HG03354 (cell line): ENCODE measurements at regions not wholly inside any gene's neighbourhood (a gene's known extent, or its start where the extent isn't known, plus 50 kb on each side); places are given as distances from the start of the nearest gene placed in this dataset.

ENCODE experiments used
- ATAC-seq: cut with Tn5 transposase; IDR thresholded peaks from one replicate; pipeline ENCODE4 v1.9.1; 2021; ENCODE audit warnings: mild to moderate bottlenecking; ENCODE audit not compliant: unreplicated experiment, poor library complexity, severe bottlenecking

DNA sequence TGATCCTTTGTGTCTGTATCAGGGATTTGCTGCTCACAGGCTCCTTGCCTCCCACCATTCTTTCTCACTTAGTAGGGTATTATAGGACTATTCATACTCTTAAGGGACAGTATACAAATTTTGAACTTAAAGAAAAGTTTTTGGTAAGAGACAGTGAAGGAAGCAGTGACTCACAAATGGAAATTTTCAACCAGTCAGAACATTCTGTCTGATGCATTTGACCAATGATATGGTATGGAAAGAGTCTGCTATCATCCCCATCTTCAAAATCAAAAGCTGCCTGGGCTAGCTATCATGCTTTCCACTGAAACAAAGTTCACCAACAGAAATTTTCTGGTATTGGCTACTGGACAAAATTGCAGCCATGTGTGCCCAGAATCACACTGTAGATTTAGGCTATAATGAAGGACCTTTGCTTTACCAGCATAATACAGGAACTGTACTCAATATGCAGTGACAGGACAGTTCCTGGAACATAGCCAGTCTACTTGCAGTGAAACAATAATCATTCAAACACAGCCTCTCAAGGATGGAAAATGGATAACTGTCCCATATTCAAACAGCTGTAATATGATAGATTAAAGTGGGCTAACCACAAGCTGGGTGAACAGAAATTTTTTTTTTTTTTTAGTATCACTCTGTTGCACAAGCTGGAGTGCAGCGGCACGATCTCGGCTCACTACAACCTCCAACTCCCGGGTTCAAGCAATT is 109.0 kb upstream of the ACSL4 start:
- no peak for ATAC-seq

DNA sequence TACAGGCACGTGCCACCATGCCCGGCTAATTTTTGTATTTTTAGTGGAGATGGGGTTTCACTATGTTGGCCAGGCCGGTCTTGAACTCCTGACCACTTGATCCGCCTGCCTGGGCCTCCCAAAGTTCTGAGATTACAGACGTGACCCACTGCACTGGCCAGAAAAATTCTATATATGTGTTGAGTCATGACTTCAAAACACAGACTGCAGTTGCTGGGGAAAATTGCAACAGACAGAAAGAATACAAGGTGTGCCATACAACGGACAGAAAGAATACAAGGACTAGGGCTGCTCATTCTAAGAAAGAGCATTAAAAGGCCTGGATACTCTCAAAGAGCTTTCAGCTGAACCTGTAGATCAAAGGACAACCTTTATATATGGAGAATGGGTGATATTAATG is 109.6 kb upstream of the ACSL4 start:
- no peak for ATAC-seq

DNA sequence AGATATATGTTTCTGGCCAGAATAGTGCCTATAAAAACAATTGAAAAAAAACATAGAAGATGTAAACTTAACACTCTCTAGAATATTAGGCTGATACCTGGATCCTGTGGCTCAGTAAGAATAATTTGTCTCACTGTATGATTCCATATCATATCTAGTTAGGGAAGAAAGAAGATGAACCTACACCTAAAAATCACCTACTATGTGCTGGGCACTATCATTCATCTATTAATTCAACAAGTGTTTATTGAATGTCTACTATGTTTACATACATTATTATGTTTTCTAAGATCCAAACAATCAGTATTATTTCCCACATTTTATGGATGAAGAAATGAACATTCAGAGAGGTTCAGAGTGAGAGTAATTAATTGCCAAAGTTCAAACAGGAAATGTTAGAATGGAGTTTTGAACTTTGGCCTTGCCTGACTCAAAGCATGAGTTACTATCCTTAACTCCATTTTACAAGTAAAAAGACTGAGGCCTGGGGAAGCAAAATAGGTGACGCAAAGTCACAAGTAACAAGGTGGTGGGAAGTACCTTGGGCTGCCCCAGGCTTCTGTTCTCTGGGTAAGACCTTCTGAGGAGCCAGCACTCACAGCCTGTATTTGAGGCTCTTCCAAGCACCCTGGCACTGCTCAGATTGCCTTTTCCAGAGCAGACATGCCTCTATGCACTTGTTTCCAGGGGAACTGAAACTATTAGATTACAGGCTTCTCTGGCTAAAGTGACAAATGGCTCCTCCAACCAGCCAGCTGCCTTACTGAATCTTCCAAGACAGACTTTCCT is 111.1 kb upstream of the ACSL4 start:
- peak; percentile 45 for ATAC-seq

DNA sequence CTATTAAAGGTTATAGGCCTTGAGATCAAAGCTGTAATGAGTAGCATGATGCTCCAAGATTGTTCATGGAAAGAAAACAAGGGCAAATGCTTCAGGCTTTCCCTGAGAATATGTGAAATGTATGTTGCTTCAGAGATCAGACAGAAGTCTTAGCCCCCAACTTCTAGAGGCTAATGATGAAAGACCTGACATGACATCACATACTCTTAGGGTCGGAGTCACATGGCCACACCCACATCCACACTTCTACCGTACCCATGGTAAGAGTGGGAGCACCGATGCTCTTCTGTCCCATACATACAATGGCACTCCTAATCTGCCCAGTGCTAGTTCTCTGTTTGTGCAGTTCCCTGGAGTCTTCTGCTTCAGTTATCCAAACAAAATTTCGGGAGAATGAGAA is 111.9 kb upstream of the ACSL4 start:
- ATAC-seq, result no peak

DNA sequence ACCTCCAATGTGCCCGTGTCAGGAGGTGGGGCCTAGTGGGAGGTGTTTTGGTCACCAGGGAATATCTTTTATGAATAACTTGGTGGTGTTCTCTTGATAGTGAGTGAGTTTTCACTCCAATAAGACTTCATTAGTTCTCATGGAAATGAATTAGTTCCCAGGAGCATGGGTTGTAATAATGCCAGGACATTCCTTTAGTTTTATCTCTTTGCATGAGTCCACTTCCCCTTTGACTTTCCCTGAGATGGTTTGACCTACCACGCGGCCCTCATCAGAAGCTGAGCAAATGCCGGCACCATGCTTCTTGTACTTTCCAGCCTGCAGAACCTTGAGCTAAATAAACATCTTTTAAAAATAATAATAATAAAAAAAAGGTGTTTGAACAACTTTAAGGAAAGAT is 112.9 kb upstream of the ACSL4 start:
- no peak for ATAC-seq

DNA sequence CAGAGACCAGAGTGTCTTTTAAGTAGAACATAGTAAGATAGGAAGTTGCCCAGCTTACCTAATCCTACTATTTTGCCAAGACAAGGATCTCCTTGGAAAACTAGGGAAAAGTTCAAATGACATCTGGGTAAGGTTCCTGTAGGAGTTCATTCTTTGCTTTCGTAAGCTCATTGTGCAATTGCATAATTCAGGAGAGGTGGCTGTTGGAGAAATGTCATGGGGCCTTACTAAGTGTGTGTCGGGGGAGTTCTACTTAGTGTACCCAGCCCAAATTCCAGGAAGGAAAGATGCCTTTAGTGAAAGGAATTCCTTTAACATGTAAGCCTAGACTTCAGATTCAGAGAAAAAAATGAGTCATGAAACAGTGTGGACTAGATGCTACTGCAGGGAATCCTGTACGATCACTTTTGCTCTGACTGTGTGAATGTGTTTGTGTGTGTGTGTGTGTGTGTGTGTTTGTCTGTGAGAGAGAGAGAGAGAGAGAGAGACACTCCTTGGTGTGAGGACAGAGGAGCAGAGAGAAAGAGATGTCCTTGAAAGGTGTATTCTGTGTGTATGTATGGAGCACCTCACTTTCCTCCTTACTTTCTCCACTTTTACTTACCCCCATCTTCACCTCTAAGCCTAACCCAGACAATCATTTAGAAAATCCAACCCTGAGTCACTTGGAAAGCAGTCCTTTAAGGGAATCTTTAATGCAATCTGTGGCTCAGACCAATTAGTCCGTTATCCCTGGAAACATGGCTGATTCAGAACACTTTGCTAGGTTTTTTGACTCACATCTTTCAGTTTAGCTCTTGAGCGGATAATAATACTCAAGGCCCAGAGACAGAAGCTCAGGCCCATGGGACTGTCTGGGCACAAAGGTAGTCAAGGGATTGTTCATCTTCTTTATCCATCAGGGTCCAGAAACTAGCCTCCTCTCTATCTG is 114.5 kb upstream of the ACSL4 start:
- no peak for ATAC-seq

DNA sequence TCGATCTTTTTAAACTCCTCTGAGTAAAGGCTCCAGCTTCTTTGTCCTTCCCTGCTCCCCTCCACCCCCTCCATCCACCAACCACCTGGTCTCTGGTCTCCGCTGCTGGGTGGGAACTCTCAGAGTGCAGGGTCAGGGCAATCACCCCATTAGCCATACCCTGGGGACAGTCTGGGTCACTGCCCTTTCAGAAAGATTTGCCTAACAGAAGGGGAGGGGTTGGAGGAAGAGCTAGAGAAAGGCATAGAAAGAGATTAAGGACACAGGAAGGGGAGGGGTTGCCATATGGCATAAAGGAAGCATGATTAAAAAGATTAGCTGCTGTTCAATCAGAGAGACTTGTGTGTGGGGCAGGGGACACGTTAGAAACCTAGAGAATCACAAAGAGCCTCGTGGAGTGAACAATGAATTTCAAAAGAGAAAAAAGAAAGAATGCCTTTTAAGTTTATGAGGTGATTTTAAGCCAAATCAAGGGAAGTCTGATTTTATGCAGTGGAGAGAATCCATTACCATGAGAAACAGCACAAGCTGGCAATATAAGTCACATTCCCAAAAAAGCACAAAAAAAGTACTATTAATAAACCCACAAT is 115.5 kb upstream of the ACSL4 start:
- peak; percentile 95 for ATAC-seq

DNA sequence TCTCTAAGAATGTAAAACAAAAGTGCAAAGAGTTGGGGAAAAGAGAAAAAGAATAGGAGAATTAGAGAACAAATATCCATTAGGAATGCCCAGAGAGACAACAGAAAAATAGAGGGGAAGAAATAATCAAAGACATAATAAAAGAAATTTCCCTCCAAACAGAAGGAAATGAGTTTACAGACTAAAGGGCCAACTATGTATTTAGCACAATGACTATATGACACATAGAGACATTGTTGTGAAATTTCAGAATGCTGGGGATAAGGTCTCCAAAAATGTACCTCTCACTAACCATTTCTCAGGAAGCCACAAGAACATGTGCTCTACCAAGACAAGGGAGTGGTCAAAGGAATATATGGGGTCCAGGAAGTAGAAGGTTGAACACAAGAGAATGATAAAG is 121.0 kb upstream of the ACSL4 start:
- ATAC-seq, result no peak

DNA sequence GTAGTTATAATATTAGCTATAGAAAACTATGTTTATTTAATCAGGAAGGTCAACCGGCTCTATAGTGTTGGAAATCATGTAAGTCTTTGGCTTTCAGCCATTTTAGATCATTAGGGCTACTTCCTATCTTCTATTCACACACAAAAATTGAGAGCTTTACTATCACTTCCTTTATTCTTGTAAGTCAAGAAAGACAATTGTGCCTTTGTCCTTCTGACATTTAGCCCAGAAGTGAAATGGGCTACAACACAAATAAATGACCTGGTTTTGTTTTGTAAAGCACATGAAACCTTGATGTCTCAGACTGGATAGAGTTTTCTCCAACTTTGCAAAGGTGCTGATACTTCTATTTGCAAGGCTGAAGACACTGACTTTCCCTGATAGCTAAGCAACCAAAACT is 122.4 kb upstream of the ACSL4 start:
- peak; percentile 63 for ATAC-seq

DNA sequence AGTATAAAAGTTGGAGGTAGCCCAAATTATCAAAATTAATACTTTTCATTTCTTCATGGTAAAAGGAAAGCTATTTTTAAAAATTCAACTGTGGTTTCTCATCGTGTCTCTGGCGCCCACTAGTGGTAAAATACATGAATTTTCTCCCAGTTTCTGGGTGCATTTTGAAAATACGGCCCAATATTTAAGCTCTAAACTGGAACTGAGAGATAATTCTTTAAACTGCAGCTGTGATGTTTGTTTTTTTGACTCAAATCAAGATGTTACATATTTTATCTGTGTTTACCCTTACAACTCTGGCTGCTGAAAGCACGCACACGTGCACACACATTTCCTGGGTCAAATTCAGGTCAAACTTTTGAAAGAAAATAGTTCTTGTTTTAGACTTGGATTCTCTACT is 123.9 kb upstream of the ACSL4 start:
- peak; percentile 56 for ATAC-seq

DNA sequence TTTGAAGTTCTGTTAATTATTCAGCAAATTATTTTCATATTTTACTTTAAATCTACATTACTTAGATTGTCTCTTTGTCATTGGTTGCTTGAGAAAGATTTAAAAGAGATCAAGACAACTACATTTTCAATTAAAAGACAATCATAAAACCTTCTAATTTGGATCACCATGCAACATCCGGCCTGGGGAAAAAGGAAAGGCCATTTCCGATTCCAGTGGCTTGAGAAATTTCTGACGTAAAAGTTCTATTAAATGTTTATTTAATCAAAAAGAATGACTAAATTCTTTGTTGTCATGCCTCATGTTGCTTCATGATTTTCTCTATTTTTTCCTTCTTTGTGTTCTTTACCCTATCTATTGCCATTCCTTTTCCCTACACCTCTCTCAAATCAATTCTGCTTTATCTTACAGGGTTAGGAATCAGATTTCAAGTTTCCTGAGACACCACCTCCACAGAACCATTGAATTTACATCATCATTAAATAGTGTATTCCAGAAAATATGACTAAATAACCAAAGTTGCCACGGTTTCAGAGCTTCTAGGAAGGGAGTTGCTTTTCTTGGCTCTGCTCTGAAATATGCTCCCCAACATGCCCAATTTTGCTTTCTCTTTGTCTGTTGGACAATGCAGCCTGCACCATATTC is 124.6 kb upstream of the ACSL4 start:
- no peak for ATAC-seq

DNA sequence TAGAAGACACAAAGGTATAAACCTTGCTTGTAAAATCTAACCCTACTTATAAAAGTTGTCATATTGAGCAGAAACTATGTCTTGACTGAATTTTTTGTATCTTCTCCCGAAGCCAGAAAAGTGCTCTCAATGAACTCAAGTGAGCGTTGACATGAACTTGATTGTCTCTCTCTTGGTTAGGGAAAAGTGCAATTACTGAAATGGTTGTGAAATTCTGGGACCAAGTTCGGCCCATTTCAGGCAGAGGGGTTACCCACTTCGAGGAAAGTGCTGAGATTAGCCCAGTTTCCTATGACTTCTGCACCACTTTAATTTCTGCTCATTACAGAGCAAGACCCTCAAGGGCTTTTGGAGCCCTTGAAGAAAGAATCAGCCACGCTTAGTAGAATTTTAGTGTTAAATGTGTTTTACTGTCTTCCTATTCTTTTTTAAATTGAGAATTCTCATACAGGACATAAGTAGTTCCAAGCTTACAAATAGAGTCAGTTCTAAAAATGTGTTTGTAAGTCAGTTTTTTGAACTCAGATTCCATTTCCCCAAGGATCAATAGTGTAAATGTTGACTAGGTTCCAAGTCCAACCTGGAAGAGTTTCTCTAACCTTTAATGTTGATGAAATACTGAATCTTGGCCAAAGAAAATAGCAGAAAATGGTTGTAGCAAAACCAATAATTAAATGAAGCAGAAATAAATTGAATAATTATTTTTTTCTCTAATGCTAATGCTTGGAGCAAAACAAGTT is 125.7 kb upstream of the ACSL4 start:
- ATAC-seq, result no peak

DNA sequence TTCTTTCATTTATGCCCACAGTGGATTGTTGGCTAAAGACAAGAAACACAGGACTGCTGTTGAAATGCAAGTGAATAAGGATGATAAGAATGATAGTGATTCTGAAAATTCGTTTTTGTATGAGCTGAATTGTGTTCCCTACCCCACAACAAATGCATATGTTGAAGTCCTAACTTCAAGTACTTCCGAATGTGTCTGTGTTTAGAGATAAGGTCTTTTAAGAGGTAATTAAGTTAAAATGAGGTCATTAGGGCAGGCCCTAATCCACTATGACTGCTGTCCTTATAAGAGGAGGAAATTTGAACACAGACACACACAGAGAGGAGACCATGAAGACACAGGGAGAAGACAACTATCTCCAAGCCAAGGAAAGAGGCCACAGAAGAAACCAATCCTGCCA is 126.6 kb upstream of the ACSL4 start:
- no peak for ATAC-seq

DNA sequence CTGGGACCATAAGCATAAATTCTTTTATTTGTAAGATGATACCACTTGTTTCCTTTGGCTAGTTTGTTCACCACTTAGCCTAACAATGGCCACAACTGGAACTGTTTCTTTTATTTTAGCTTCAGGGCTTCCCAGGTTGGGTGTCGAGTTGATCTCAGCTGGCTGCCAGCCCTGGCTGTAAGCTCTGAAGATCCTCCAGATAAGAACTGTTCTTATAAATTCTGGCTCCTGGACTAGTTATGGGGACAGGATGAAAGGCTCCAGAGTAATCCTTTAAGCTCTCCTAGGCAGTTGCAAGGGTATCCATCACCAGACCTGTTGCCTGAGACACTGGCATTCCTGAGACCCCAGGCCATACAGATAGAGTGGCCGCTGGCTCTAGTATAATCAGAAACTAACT is 129.4 kb upstream of the ACSL4 start:
- ATAC-seq, result no peak

DNA sequence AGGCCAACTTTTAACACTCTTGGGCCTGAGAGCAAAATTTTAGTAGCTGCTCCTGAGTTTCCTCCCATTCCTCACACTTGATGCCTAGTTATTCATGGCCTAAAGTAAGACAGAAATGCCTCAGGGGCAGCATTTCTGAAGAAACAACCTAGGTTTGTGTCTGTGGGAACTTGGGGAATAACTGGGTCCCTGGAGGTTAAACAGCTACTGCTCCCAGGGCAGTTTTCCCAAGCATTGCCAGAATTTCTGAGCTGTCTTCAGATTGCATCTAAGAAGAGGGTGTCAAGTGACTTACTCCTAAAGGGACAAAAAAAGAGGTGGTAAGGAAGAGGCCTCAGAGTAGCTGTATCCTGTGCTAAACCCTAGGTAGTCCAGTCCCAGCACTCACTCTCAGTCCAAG is 130.8 kb upstream of the ACSL4 start:
- no peak for ATAC-seq

DNA sequence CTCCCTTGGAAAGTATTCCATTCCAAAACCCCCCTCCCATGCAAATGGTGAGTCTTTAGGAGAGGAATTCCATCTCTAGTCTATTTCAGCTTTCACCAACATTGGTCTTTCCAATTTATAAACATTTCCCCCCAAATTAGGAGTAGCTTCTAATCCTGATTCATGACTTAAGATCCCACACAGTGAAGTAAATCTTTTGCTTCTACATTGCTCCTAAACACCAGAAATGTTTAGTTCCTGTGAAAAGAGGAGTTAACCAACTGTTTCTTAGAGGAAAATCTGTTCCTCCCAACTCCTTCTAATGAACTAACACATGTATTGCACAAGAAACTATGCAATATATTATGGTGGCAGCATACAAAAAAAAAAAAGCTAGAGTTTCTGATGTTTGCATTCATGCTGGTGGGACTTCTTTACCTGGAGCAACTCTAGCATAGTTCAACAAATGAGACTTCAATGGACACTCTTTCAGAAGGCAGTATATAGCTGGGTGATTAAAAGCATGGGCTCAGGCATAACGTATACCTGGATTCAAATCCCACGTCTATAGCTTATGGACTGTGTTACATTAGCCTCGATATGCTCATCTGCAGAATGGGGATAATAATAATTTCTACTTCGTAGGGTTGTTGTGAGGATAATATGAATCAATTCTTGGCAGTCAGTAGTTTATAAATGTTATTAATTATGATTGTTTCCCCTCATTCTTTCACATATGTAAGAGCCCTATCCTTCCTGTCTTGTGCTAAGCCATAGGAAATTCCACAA is 131.6 kb upstream of the TMEM164 start:
- ATAC-seq, result no peak

DNA sequence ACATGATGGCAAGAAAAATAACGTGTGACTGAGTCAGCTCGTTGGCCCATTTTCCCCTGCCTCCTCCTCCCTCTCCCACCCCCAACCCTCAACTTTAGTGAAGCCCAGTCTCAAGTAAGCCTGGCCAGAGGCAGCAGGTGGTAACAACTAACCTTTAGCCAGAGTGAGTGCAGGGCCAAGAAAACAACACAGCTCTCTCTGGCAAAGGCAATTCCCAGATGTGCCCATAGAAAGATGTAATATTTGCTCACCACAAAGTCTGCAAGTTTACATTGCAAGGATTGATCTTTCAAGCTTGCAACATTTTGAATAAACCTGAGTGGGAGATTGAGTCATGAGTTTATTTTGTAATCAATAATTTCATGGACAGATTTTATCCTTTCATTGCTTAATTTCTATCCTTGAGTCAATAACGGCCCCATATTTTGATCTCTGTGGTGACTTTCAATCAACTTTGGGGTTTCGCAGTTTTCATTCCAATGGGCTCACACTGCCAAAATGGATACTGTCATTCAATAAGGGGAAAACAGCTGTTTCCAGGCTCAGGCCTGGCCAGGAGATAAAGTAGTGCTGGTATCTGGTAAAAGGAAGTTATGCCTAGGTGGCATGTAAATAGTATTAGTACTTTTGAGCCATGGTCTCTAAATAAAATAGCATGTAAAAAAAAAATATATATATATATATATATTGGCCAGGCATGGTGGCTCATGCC is 130.7 kb upstream of the TMEM164 start:
- no peak for ATAC-seq

DNA sequence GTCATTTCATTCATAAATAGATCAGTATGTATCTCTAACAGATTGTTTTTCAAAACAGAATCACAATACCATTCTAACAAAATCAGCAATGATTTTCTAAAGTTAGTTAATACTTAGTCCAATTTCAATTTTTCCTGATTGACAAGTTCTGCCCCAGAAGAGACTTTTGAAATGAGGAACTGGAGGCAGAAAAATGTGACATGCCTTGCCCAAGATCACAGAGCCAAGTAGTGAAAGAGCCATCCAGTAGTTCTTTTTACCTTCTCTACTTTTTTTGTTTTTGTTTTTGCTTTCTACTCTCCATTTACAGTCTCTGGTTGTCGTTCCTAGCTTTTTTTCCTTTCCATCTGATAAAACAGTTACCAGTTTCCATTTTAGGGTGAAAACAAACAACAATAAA is 129.3 kb upstream of the TMEM164 start:
- ATAC-seq, result no peak
